ENCODE measurements at regions not wholly inside any gene's neighbourhood (a gene's known extent, or its start where the extent isn't known, plus 50 kb on each side); places are given as distances from the start of the nearest gene placed in this dataset.

- Histone ChIP-seq H3K27ac (no peak overlapping the region), H3K9me3 (replicated peaks in 1 of 11) (no peaks in the 10 kb centered on the region), H3K36me3 (no peaks in the 10 kb centered on the region), H3K9ac (no peak overlapping the region), H4K20me1 (no peaks in the 10 kb centered on the region), H3K27me3 (no peaks in the 10 kb centered on the region), H3K4me2 (0 out of 22 replicates have a peak overlapping the region, but pooled peaks of 1 of the 11 experiments have one; percentile 6), H3K4me3 (no peak overlapping the region), H3K4me1 (no peaks in the 10 kb centered on the region)
- no peak for TF ChIP-seq Cebpa-rat (IDR thresholded peaks at IDR 0.05)
Observed at GRCh38 chr2:176613323-176613987, 344.2 kb downstream of the MTX2 start.

- Histone ChIP-seq H4K20me1 (no peaks in the 10 kb centered on the region), H3K27ac (no peak overlapping the region), H3K9me3 (replicated peaks in 1 of 11) (no peaks in the 10 kb centered on the region), H3K4me1 (no peaks in the 10 kb centered on the region), H3K4me2 (no peak overlapping the region), H3K36me3 (no peaks in the 10 kb centered on the region), H3K9ac (no peak overlapping the region), H3K4me3 (no peak overlapping the region), H3K27me3 (no peaks in the 10 kb centered on the region)
- TF ChIP-seq Cebpa-rat (IDR thresholded peaks at IDR 0.05): no peak
Observed at GRCh38 chr2:176614049-176614448, 344.8 kb downstream of the MTX2 start.

- Histone ChIP-seq H3K4me3 (no peak overlapping the region), H3K4me2 (no peak overlapping the region), H3K36me3 (no peaks in the 10 kb centered on the region), H3K9ac (no peak overlapping the region), H3K4me1 (no peaks in the 10 kb centered on the region), H3K9me3 (replicated peaks in 1 of 11) (no peaks in the 10 kb centered on the region), H3K27me3 (no peaks in the 10 kb centered on the region), H3K27ac (no peak overlapping the region), H4K20me1 (no peaks in the 10 kb centered on the region)
- no peak for TF ChIP-seq Cebpa-rat (IDR thresholded peaks at IDR 0.05)
Observed at GRCh38 chr2:176614930-176615329, 345.7 kb downstream of the MTX2 start.

- Histone ChIP-seq H3K4me2 (no peak overlapping the region), H3K4me1 (no peaks in the 10 kb centered on the region), H3K27ac (no peak overlapping the region), H3K27me3 (no peaks in the 10 kb centered on the region), H3K4me3 (no peak overlapping the region), H3K36me3 (no peaks in the 10 kb centered on the region), H3K9ac (no peak overlapping the region), H4K20me1 (no peaks in the 10 kb centered on the region), H3K9me3 (replicated peaks in 1 of 11) (no peaks in the 10 kb centered on the region)
- no peak for TF ChIP-seq Cebpa-rat (IDR thresholded peaks at IDR 0.05)
Observed at GRCh38 chr2:176619504-176619903, 350.3 kb downstream of the MTX2 start.

GRCh38 chr2:176621350-176621749 is 352.1 kb downstream of the MTX2 start:
- no peak overlapping the region for H3K4me2 ChIP-seq
- no peak overlapping the region for H3K27ac ChIP-seq
- H3K4me3 ChIP-seq: no peak overlapping the region
- no peak for TF ChIP-seq Cebpa-rat (IDR thresholded peaks at IDR 0.05)
- H3K9ac ChIP-seq: no peak overlapping the region
- H3K36me3 ChIP-seq: no peaks in the 10 kb centered on the region
- H3K4me1 ChIP-seq: no peaks in the 10 kb centered on the region
- H3K27me3 ChIP-seq: no peaks in the 10 kb centered on the region
- H3K9me3 ChIP-seq (replicated peaks in 1 of 11): no peaks in the 10 kb centered on the region
- H4K20me1 ChIP-seq: no peaks in the 10 kb centered on the region

- Histone ChIP-seq H3K4me1 (no peaks in the 10 kb centered on the region), H4K20me1 (no peaks in the 10 kb centered on the region), H3K4me2 (no peak overlapping the region), H3K36me3 (no peaks in the 10 kb centered on the region), H3K27me3 (no peaks in the 10 kb centered on the region), H3K27ac (no peak overlapping the region), H3K9ac (no peak overlapping the region), H3K4me3 (no peak overlapping the region), H3K9me3 (replicated peaks in 1 of 11) (no peaks in the 10 kb centered on the region)
- no peak for TF ChIP-seq Cebpa-rat (IDR thresholded peaks at IDR 0.05)
Observed at GRCh38 chr2:176622792-176623191, 353.6 kb downstream of the MTX2 start.

GRCh38 chr2:176626796-176627195 is 357.6 kb downstream of the MTX2 start:
- Histone ChIP-seq H3K9ac (no peak overlapping the region), H3K4me2 (no peak overlapping the region), H3K4me1 (no peaks in the 10 kb centered on the region), H3K27me3 (no peaks in the 10 kb centered on the region), H4K20me1 (no peaks in the 10 kb centered on the region), H3K4me3 (no peak overlapping the region), H3K36me3 (no peaks in the 10 kb centered on the region), H3K27ac (no peak overlapping the region), H3K9me3 (replicated peaks in 1 of 11) (no peaks in the 10 kb centered on the region)
- no peak for TF ChIP-seq Cebpa-rat (IDR thresholded peaks at IDR 0.05)

GRCh38 chr2:176628438-176628837 is 359.2 kb downstream of the MTX2 start:
- no peak for TF ChIP-seq Cebpa-rat (IDR thresholded peaks at IDR 0.05)
- Histone ChIP-seq H3K9me3 (replicated peaks in 1 of 11) (no peaks in the 10 kb centered on the region), H3K27ac (no peak overlapping the region), H3K36me3 (no peaks in the 10 kb centered on the region), H3K27me3 (no peaks in the 10 kb centered on the region), H4K20me1 (0 out of 22 replicates have a peak, but pooled peaks cover 0 to 3% (median 0%) of the 10 kb centered on the region in 11 experiments), H3K4me3 (no peak overlapping the region), H3K4me1 (no peaks in the 10 kb centered on the region), H3K9ac (no peak overlapping the region), H3K4me2 (no peak overlapping the region)

- Histone ChIP-seq H3K27ac (no peak overlapping the region), H3K4me3 (no peak overlapping the region), H3K4me1 (peaks cover 0 to 7% (median 5%) of the 10 kb centered on the region in 10 experiments; a peak in 8 of 20 replicates), H3K4me2 (no peak overlapping the region), H3K36me3 (no peaks in the 10 kb centered on the region), H3K27me3 (peaks cover 25 to 46% (median 40%) of the 10 kb centered on the region in 11 experiments), H3K9me3 (replicated peaks in 1 of 11) (peaks cover 0 to 8% (median 3%) of the 10 kb centered on the region in 11 experiments; a peak in 8 of 22 replicates), H4K20me1 (peaks cover 0 to 14% (median 0%) of the 10 kb centered on the region in 11 experiments; a peak in 3 of 22 replicates), H3K9ac (no peak overlapping the region)
- TF ChIP-seq Cebpa-rat (IDR thresholded peaks at IDR 0.05): no peak
Observed at GRCh38 chr2:176633754-176634153, 364.5 kb downstream of the MTX2 start.

GRCh38 chr2:176636401-176636800 is 367.2 kb downstream of the MTX2 start:
- Histone ChIP-seq H3K36me3 (no peaks in the 10 kb centered on the region), H3K4me3 (no peak overlapping the region), H3K27ac (no peak overlapping the region), H3K9me3 (replicated peaks in 1 of 11) (peaks cover 0 to 8% (median 3%) of the 10 kb centered on the region in 11 experiments; a peak in 8 of 22 replicates), H3K27me3 (peaks cover 30 to 63% (median 60%) of the 10 kb centered on the region in 11 experiments), H3K9ac (no peak overlapping the region), H4K20me1 (peaks cover 0 to 14% (median 0%) of the 10 kb centered on the region in 11 experiments; a peak in 3 of 22 replicates), H3K4me2 (no peak overlapping the region), H3K4me1 (peaks cover 0 to 7% (median 5%) of the 10 kb centered on the region in 10 experiments; a peak in 8 of 20 replicates)
- no peak for TF ChIP-seq Cebpa-rat (IDR thresholded peaks at IDR 0.05)
